ENCODE measurements at regions not wholly inside any gene's neighbourhood (a gene's known extent, or its start where the extent isn't known, plus 50 kb on each side); places are given as distances from the start of the nearest gene placed in this dataset.
"Not testable (repeated sequence)": the region's sequence is repeated elsewhere in the genome, so short reads cannot be mapped to it uniquely, and the experiment has no call there.

- no peak for ATAC-seq
- TF ChIP-seq PRDM15 (CRISPR knock-in tag; IDR thresholded peaks at IDR 0.05): no peak
- no peak for TF ChIP-seq MTA2 (IDR thresholded peaks at IDR 0.05; ENCODE audit: low read depth)
- no peak for TF ChIP-seq CEBPZ (IDR thresholded peaks at IDR 0.05; ENCODE audit: low read depth, low read length)
- Histone ChIP-seq H3K4me2 (ENCODE audit: control insufficient read depth, insufficient read depth) (no peak overlapping the region), H2AFZ (ENCODE audit: control insufficient read depth, low read depth, low read length) (no peak overlapping the region), H3K4me1 (ENCODE audit: control insufficient read depth, insufficient read depth, low read length) (no peaks in the 10 kb centered on the region), H3K27ac (ENCODE audit: control insufficient read depth, insufficient read depth) (no peak overlapping the region), H3K9ac (ENCODE audit: control insufficient read depth, insufficient read depth, low read length) (no peak overlapping the region), H3K27me3 (replicated peaks in 1 of 2; ENCODE audit: control insufficient read depth in 2 of 2, insufficient read depth in 2 of 2, low read length in 1 of 2) (no peaks in the 10 kb centered on the region), H3K9me3 (replicated peaks; ENCODE audit: control insufficient read depth, insufficient read depth, low read length) (no peaks in the 10 kb centered on the region), H3K4me3 (no peak overlapping the region), H3K36me3 (ENCODE audit: control insufficient read depth in 2 of 2, insufficient read depth in 2 of 2, low read length in 1 of 2) (no peaks in the 10 kb centered on the region), H3K79me2 (ENCODE audit: control insufficient read depth, insufficient read depth, low read length) (no peaks in the 10 kb centered on the region), H4K20me1 (ENCODE audit: control insufficient read depth, insufficient read depth) (no peaks in the 10 kb centered on the region)
- ChIA-PET SMC1A (ENCODE audit: uncharacterized antibody, unreplicated experiment) (no interaction called here), RAD21 (ENCODE audit: unreplicated experiment) (no interaction called here), CTCF (no interaction called here), POLR2A (no interaction called here)
- no peak for FAIRE-seq
- in situ Hi-C loops (cut with MboI): no loop called here
- no TSS peak for BruUV-seq (replicated peaks)
- intact Hi-C loops (cut with micrococcal nuclease; ENCODE audit: unreplicated experiment): no loop called here
- no peak for DNase-seq (ENCODE audit: low read depth, low spot score)
- 0% methylated on average over 2 of the region's 2 CpGs for WGBS (ENCODE audit: insufficient coverage, insufficient replicate concordance, low lambda C conversion rate, missing lambda C conversion rate)
Observed at GRCh38 chr3:84318273-84318809, 640.4 kb upstream of the CADM2 start.

GRCh38 chr3:84365563-84366278 is 593.1 kb upstream of the CADM2 start:
- 45% methylated on average over 9 of the region's 9 CpGs for WGBS (ENCODE audit: insufficient coverage, insufficient replicate concordance, low lambda C conversion rate, missing lambda C conversion rate)

More at GRCh38 chr3:84365563-84366278, 593.1 kb upstream of the CADM2 start:
- H3K9ac ChIP-seq (ENCODE audit: control insufficient read depth, insufficient read depth, low read length); H3K79me2 ChIP-seq (ENCODE audit: control insufficient read depth, insufficient read depth, low read length); in situ Hi-C loops (cut with MboI); FAIRE-seq; intact Hi-C loops (cut with micrococcal nuclease; ENCODE audit: unreplicated experiment); CTCF ChIA-PET; H2AFZ ChIP-seq (ENCODE audit: control insufficient read depth, low read depth, low read length); BruUV-seq (replicated peaks); DNase-seq (ENCODE audit: low read depth, low spot score); POLR2A ChIA-PET; H3K9me3 ChIP-seq (replicated peaks; ENCODE audit: control insufficient read depth, insufficient read depth, low read length); H3K27ac ChIP-seq (ENCODE audit: control insufficient read depth, insufficient read depth); H3K4me3 ChIP-seq; ATAC-seq; H3K27me3 ChIP-seq (replicated peaks in 1 of 2; ENCODE audit: control insufficient read depth in 2 of 2, insufficient read depth in 2 of 2, low read length in 1 of 2); H4K20me1 ChIP-seq (ENCODE audit: control insufficient read depth, insufficient read depth); RAD21 ChIA-PET (ENCODE audit: unreplicated experiment); H3K36me3 ChIP-seq (ENCODE audit: control insufficient read depth in 2 of 2, insufficient read depth in 2 of 2, low read length in 1 of 2); H3K4me2 ChIP-seq (ENCODE audit: control insufficient read depth, insufficient read depth); H3K4me1 ChIP-seq (ENCODE audit: control insufficient read depth, insufficient read depth, low read length): not testable (repeated sequence)
- SMC1A ChIA-PET (ENCODE audit: uncharacterized antibody, unreplicated experiment): interaction anchor here (0.7 kb wide), 1 partner anchor 58 kb away, joined by 3 read pairs; no protein-coding TSS in a partner anchor

Data from GM12878 (cell line).